Pulmonary artery endothelial cell (primary cell): ENCODE measurements at regions not wholly inside any gene's neighbourhood (a gene's known extent, or its start where the extent isn't known, plus 50 kb on each side); places are given as distances from the start of the nearest gene placed in this dataset.
"Not testable (repeated sequence)": the region's sequence is repeated elsewhere in the genome, so short reads cannot be mapped to it uniquely, and the experiment has no call there.

Experiments
- DNase-seq: peaks from one replicate; pipeline ENCODE4 v3.0.0-alpha.2; 2011; ENCODE audit warnings: low read depth, low spot score

- not testable (repeated sequence) for DNase-seq
Observed at GRCh38 chr9:97103613-97104383, 64.9 kb upstream of the CTSV start.

- not testable (repeated sequence) for DNase-seq
Observed at GRCh38 chr9:97099540-97099939, 60.6 kb upstream of the CTSV start.

GRCh38 chr9:97096793-97097192 is 57.9 kb upstream of the CTSV start:
- DNase-seq, result no peak

GRCh38 chr9:97089361-97089760 is 50.4 kb upstream of the CTSV start:
- DNase-seq, result not testable (repeated sequence)
